ENCODE measurements at regions not wholly inside any gene's neighbourhood (a gene's known extent, or its start where the extent isn't known, plus 50 kb on each side); places are given as distances from the start of the nearest gene placed in this dataset.

DNA sequence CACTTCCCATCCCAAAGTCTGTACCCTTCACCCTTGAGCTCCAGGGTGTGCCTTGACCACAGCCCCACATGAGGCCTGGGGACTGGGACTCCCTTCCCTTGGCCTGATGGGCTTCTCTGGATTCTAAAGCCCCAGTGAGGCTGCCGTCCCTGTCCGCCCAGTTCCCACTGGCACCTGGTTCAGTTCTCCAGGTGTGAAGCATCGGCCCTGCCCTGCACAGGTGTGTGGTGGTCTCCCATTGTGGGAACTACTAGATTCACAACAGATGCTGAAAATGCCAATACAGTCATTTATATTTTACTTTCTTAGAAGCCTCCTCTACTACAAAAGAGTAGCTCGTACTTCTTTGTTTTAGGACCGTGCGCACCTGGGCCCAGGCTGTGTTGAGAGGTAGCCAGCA, 72.8 kb downstream of the TTLL2 start:
- TF ChIP-seq, protein P1, sequence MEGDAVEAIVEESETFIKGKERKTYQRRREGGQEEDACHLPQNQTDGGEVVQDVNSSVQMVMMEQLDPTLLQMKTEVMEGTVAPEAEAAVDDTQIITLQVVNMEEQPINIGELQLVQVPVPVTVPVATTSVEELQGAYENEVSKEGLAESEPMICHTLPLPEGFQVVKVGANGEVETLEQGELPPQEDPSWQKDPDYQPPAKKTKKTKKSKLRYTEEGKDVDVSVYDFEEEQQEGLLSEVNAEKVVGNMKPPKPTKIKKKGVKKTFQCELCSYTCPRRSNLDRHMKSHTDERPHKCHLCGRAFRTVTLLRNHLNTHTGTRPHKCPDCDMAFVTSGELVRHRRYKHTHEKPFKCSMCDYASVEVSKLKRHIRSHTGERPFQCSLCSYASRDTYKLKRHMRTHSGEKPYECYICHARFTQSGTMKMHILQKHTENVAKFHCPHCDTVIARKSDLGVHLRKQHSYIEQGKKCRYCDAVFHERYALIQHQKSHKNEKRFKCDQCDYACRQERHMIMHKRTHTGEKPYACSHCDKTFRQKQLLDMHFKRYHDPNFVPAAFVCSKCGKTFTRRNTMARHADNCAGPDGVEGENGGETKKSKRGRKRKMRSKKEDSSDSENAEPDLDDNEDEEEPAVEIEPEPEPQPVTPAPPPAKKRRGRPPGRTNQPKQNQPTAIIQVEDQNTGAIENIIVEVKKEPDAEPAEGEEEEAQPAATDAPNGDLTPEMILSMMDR (IDR thresholded peaks at IDR 0.05; ENCODE audit: control extremely low read depth, extremely low read depth, low read depth, missing control alignments), result no peak
- DNase-seq (ENCODE audit: extremely low spot score), result no peak
- ChIA-PET CTCF (no interaction called here), POLR2A (no interaction called here)

DNA sequence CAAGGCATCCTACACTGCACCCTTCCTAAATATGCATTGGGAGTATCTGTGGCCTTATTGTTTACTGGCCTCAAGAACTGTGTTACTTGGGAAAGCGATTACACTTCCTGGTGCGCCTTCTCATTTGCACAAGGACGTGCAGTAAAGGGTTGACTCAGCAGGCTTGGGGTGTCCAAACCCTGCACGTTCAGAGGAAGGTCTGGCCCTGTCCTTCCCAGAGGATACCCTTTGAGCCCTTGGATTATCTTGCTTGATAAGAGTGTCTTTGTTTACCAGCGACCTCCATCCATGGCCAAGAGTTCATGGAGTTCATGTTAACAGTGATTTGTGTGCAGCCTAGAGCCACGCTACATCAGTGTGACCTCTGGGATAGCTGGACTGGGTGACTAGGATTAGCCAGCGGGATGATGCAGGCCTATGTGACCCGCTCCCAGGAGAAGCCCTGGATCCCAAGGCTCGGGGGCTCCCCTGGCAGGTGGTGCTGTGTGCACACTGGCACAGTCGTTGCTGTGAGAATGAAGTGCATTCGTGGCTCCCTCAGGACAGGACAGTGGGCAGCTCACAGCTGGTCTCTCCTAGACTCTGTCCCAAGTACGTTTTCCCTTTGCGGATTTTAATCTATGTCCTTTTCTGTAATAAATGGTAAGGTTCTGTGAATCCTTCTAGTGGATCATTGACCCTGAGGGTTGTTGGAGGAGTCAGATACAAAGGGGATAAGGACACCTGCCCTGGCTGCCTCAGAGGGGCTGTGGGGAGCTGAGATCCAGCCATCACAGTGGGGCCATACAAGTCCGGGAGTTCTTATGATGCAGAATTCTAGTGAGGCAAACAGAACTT, 73.5 kb downstream of the TTLL2 start:
- no peak for DNase-seq (ENCODE audit: extremely low spot score)
- TF ChIP-seq, protein P1 (IDR thresholded peaks at IDR 0.05; ENCODE audit: control extremely low read depth, extremely low read depth, low read depth, missing control alignments), result no peak
- CTCF ChIA-PET, result no interaction called here
- POLR2A ChIA-PET, result no interaction called here

DNA sequence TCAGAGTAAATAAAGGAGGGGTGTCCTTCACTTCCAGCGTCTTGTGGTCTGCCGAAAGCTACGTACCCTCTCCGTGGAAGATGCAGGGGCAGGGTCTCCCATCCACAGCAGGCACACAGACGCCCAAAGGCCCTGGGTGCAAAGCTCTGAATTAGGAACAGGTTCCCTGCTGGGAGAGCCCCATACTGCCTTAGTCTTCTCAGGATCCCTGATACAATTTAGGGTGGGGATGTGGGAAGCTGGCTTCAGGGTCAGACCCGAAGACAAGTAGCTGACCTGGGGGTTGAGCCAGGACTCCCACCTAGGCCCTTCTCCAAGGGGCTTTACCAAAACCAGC, 74.1 kb downstream of the TTLL2 start:
- no peak for DNase-seq (ENCODE audit: extremely low spot score)
- CTCF ChIA-PET, result no interaction called here
- TF ChIP-seq, protein P1 (IDR thresholded peaks at IDR 0.05; ENCODE audit: control extremely low read depth, extremely low read depth, low read depth, missing control alignments), result no peak
- POLR2A ChIA-PET, result no interaction called here

DNA sequence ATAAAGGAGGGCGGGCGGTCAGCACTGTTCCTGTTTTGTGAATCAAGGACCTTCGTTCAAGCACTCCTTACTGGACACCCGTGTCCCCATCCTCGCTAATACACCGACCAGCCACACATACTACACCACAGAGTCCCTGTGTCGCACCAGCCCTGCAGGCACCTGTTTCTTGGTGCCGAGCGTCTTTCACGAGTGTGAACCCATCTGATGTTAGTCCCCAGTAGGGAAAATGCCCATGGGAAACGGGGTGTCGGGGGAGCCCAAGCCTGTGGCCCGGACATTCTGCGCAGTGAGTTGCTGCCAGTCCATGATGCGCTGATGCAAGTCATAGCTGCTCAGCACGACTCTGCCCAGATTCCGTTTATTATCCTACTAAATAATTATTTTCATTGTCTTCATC, 74.7 kb downstream of the TTLL2 start:
- no peak for DNase-seq (ENCODE audit: extremely low spot score)
- TF ChIP-seq, protein P1 (IDR thresholded peaks at IDR 0.05; ENCODE audit: control extremely low read depth, extremely low read depth, low read depth, missing control alignments), result no peak
- ChIA-PET POLR2A (no interaction called here), CTCF (no interaction called here)

DNA sequence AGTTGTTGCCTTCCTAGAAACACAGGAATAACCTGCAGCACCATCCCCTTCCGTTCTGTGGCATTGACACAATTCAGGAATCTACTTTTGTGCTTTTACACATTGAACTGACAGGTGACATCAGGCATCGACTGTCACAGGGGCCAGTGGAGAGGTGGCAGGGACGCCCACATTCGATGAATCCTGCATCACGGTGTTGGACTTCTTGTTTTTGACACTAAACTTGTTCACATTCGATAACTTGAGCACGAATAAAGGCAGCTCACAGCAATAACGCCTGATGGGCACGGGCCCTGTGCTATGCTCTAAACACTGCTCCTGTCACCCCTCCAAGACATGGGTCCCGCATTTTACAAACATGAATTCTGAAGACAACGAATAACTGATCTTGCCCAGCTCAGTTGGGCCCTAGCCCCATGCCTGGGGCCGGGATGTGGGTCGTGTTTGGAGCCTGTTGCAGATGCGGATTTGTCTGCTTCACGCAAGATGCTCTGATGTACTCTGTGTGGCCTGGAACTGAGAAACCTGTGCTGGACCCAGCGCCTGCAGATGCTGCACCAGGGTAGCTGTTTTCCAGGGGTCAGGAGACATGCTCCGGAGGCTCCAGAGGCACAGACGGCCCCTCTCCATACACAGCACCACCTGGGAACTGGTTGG, 75.7 kb downstream of the TTLL2 start:
- peak; percentile 12 for DNase-seq (ENCODE audit: extremely low spot score)
- POLR2A ChIA-PET, result no interaction called here
- CTCF ChIA-PET, result no interaction called here

DNA sequence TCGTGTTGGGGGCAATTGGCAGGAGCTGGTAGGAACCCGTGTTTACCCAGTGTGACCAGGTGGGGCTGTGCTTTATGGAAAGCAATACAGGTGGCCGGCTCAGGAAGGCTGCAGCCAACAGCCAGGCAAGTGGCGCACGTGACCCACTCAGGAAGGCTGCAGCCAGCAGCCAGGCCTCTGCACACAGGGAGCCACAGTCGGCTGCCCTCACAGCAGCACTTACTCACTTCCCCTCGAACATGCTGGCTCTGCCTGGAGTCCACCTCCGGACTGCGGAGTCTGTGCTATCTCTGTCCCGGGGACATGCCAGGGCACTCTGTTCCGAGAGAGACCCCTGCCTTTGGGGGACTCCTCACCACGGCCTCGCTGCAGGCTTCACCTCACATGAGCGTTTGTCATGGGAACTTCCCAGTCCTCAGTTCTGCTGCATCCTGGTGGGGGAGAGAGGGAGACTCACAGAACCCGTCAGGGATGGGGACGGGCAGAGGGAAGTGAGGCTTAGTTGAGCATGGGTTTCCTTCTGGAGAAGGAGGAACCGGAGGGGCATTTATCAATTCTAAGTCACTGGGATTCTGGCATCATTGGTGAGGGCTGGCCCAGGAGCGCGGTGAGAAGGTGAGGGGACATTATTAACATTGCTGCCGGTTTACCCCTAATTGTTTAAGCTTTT, 76.8 kb downstream of the TTLL2 start:
- CTCF ChIA-PET, result no interaction called here
- TF ChIP-seq, protein P1 (IDR thresholded peaks at IDR 0.05; ENCODE audit: control extremely low read depth, extremely low read depth, low read depth, missing control alignments), result no peak
- POLR2A ChIA-PET, result no interaction called here
- DNase-seq (ENCODE audit: extremely low spot score), result no peak

More for the DNA sequence above, 75.7 kb downstream of the TTLL2 start:
- TF ChIP-seq, protein P1 (IDR thresholded peaks at IDR 0.05; ENCODE audit: control extremely low read depth, extremely low read depth, low read depth, missing control alignments), result no peak

All from GM10248 (cell line).